K562 (cell line): ENCODE measurements at regions not wholly inside any gene's neighbourhood (a gene's known extent, or its start where the extent isn't known, plus 50 kb on each side); places are given as distances from the start of the nearest gene placed in this dataset.

ENCODE experiments used
- ATAC-seq: fragments of 200-7000 bp; cut with Tn5 transposase; 3 replicates; pipeline ENCODE4 v1.9.1; 2020; ENCODE audit warnings: moderate library complexity
- BruUV-seq: library from RNA; stranded (reverse); fragments of 400-500 nt; replicated peaks from 2 replicates; lab custom pipeline; 2021; lab: Mats Ljungman, UMichigan
- CTCF ChIA-PET: fragments of 300-600 bp; formaldehyde crosslinking; extraction: SDS; loops from one replicate; lab custom pipeline; 2021; ENCODE audit warnings: low intra/inter-chr PET ratio; lab: Yijun Ruan, JAX
- POLR2A ChIA-PET: fragments of 300-600, 350-650 bp; sonication (Branson Sonifier 250); formaldehyde crosslinking; extraction: SDS; loops from one replicate; lab custom pipeline; 2021; ENCODE audit warnings: antibody characterized with exemption, inconsistent platforms; lab: Yijun Ruan, JAX
- DNase-seq, 4 experiments: peaks; one replicate each; pipeline versions ENCODE4 v3.0.0 to v3.0.0-alpha.2; 2011 to 2018; ENCODE audit warnings: low spot score in 3 of 4, mixed read lengths in 3 of 4; ENCODE audit errors: extremely low read depth in 1 of 4
- FAIRE-seq: peaks from 2 replicates; lab custom pipeline; 2011; peaks lifted over from hg19 to GRCh38; lab: Jason Lieb, UNC
- H2AFZ ChIP-seq: 2 replicates; pipeline ENCODE4 v1.6.0; 2011; ENCODE audit warnings: low read depth, low read length, control low read depth, inconsistent platforms
- H3K27ac ChIP-seq: fragments of 200-600 bp; 3 replicates; pipeline ENCODE4 v1.8.0; 2011; ENCODE audit warnings: low read depth, mild to moderate bottlenecking, control low read depth, inconsistent platforms, low read length, moderate library complexity, mixed read lengths; ENCODE audit errors: extremely low read depth
- H3K27me3 ChIP-seq, 2 experiments: fragments of 300-600 bp in 1 of 2; 2 replicates in 1 of 2; 3 replicates in 1 of 2; pipeline versions ENCODE4 v1.6.0 to v1.8.0; 2011; ENCODE audit warnings: inconsistent platforms in 2 of 2, low read length in 2 of 2, mild to moderate bottlenecking in 1 of 2, mixed read lengths in 1 of 2, moderate library complexity in 1 of 2; ENCODE audit not compliant: control insufficient read depth in 2 of 2, insufficient read depth in 2 of 2
- H3K36me3 ChIP-seq: fragments of 300-600 bp; 3 replicates; pipeline ENCODE4 v1.8.0; 2011; ENCODE audit warnings: mild to moderate bottlenecking, low read length, inconsistent platforms; ENCODE audit not compliant: control insufficient read depth, insufficient read depth
- H3K4me1 ChIP-seq, 2 experiments: fragments of 200-600 bp in 1 of 2; replicated peaks in 1 of 2; 2 replicates in 1 of 2; 3 replicates in 1 of 2; pipeline versions ENCODE4 v1.5.1 to v1.8.0; 2011; ENCODE audit warnings: inconsistent platforms in 2 of 2, low read length in 2 of 2, mild to moderate bottlenecking in 1 of 2, mixed read lengths in 1 of 2, moderate library complexity in 1 of 2; ENCODE audit not compliant: control insufficient read depth in 2 of 2, insufficient read depth in 2 of 2
- H3K4me2 ChIP-seq: 2 replicates; pipeline ENCODE4 v1.6.1; 2011; ENCODE audit warnings: low read length, control low read depth, inconsistent platforms, mixed read lengths; ENCODE audit not compliant: insufficient read depth
- H3K4me3 ChIP-seq: fragments of 200-600 bp; sonication (generic), shearing (Covaris generic); 2 replicates; pipeline ENCODE4 v1.5.1; 2016; ENCODE audit warnings: control low read depth, inconsistent platforms
- H3K79me2 ChIP-seq: fragments of 200-600 bp; 3 replicates; pipeline ENCODE4 v1.8.0; 2011; ENCODE audit warnings: low read length, inconsistent platforms; ENCODE audit not compliant: control insufficient read depth, insufficient read depth
- H3K9ac ChIP-seq, 2 experiments: 2 replicates each; pipeline versions ENCODE4 v1.6.0 to v1.6.1; 2011; ENCODE audit warnings: low read depth in 2 of 2, low read length in 2 of 2, control low read depth in 1 of 2, inconsistent platforms in 1 of 2, mild to moderate bottlenecking in 1 of 2, mixed read lengths in 1 of 2; ENCODE audit not compliant: insufficient read depth in 1 of 2
- H3K9me1 ChIP-seq: one replicate; pipeline ENCODE4 v1.6.0; 2011; ENCODE audit warnings: inconsistent platforms, mild to moderate bottlenecking, low read length, moderate library complexity; ENCODE audit not compliant: control insufficient read depth, insufficient read depth
- H3K9me3 ChIP-seq: replicated peaks from 2 replicates; pipeline ENCODE4 v1.5.1; 2011; ENCODE audit warnings: low read depth, low read length, inconsistent platforms; ENCODE audit not compliant: control insufficient read depth, insufficient read depth
- H4K20me1 ChIP-seq: replicated peaks from 2 replicates; pipeline ENCODE4 v1.6.1; 2011; ENCODE audit warnings: low read length, inconsistent platforms, mixed read lengths; ENCODE audit not compliant: control insufficient read depth, insufficient read depth
- CBX2 ChIP-seq: fragments of 200-600 bp; sonication (generic); IDR thresholded peaks from one replicate; pipeline ENCODE4 v1.6.1; 2012; ENCODE audit warnings: mild to moderate bottlenecking, low read length, inconsistent platforms; ENCODE audit not compliant: insufficient read depth, poor library complexity, severe bottlenecking
- CEBPG ChIP-seq, 3 experiments: fragments of 200-800 bp in 1 of 3; sonication (Bioruptor generic) in 1 of 3; sonication (generic) in 1 of 3; formaldehyde crosslinking in 1 of 3; IDR thresholded peaks in 2 of 3; conservative IDR thresholded peaks in 1 of 3; 2 replicates each; pipeline versions ENCODE4 v1.6.1 to v1.8.0; 2016 to 2022; ENCODE audit warnings: missing compliant biosample characterization in 2 of 3, missing genetic modification characterization in 2 of 3, mild to moderate bottlenecking in 1 of 3, missing genetic modification reagents in 1 of 3
- FOSL1 ChIP-seq: fragments of 200-800 bp; sonication (Bioruptor generic); conservative IDR thresholded peaks from 2 replicates; pipeline ENCODE4 v1.6.1; 2016; ENCODE audit warnings: missing genetic modification characterization, missing compliant biosample characterization
- GTF2F1 ChIP-seq: IDR thresholded peaks from 2 replicates; pipeline ENCODE4 v1.6.1; 2011; ENCODE audit warnings: low read depth, low read length, improper control_type of control experiment
- HDAC3 ChIP-seq: fragments of 450-650 bp; IDR thresholded peaks from 2 replicates; pipeline ENCODE4 v1.6.1; 2018; ENCODE audit warnings: borderline replicate concordance, mild to moderate bottlenecking, moderate library complexity; ENCODE audit not compliant: partially characterized antibody
- MYC ChIP-seq, 2 experiments: fragments of 250-450 bp in 1 of 2; sonication (Bioruptor Pico) in 1 of 2; IDR thresholded peaks; 2 replicates each; pipeline versions ENCODE4 v1.5.1 to v1.6.1; 2012 to 2021; ENCODE audit warnings: low read depth in 2 of 2, borderline replicate concordance in 1 of 2, improper control_type of control experiment in 1 of 2, low read length in 1 of 2, mild to moderate bottlenecking in 1 of 2, moderate library complexity in 1 of 2
- PTBP1 ChIP-seq: fragments of 200-400 bp; formaldehyde crosslinking; IDR thresholded peaks from 2 replicates; pipeline ENCODE4 v1.6.1; 2017; ENCODE audit warnings: low read depth, low read length
- ZNF445 ChIP-seq: fragments of 250-450 bp; sonication (Bioruptor Pico); IDR thresholded peaks from 2 replicates; pipeline ENCODE4 v1.4.0; 2020; ENCODE audit warnings: low read depth, mild to moderate bottlenecking, moderate library complexity
- WGBS: fragments of 100-300 bp; shearing (Covaris generic); methylation state at CpG from one replicate; pipeline ENCODE4 v1.1.6; 2016; ENCODE audit warnings: low coverage, mixed read lengths; ENCODE audit not compliant: insufficient coverage; ENCODE audit errors: missing lambda C conversion rate; 5-methylcytosine and 5-hydroxymethylcytosine counted together
- in situ Hi-C: fragments of 300-500 bp; cut with MboI; formaldehyde crosslinking; loops from 4 replicates; pipeline ENCODE4 v1.15.0; 2018; ENCODE audit warnings: inconsistent platforms, mixed read lengths
- intact Hi-C: fragments of 100-400 bp; cut with micrococcal nuclease; formaldehyde crosslinking; loops from 2 replicates; pipeline ENCODE4 v1.14.2; 2022
- TF ChIP-seq, protein P1 (sequence below): sonication (generic); formaldehyde crosslinking; IDR thresholded peaks from 2 replicates; pipeline ENCODE4 v1.8.0; 2022; ENCODE audit warnings: mild to moderate bottlenecking, missing genetic modification reagents

DNA sequence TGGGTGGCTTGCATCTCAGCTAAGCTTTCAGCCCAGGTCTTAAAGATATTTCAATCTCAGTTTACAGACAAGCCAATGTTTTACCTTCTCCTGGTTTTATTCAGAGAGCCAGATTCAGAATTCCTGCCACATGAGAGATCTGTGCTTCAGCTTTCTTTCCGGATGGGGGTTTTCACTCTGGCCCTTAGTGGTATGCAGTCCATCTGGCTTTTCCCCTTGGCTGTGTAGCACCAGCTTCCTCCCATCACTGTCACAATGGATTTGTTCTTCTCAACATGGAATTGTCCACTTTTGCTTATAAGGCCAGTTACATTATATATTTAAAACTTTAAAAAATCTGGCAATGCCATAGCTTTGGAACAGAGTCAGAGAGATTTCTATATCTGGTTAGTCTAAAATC is 303.9 kb downstream of the ETS1 start:
- no peak overlapping the region for H2AFZ ChIP-seq
- H3K27me3 ChIP-seq, result no peaks in the 10 kb centered on the region
- no peak overlapping the region for H3K4me3 ChIP-seq
- ChIA-PET POLR2A (interaction anchor here (0.6 kb wide), 1 partner anchor 806 kb away, joined by 3 read pairs; no protein-coding TSS in a partner anchor), CTCF (no interaction called here)
- TF ChIP-seq HDAC3 (no peak), CEBPG (CRISPR knock-in tag; IDR thresholded peaks at IDR 0.05) (no peak), CEBPG (tag; conservative IDR thresholded peaks at IDR 0.05 in 1 of 2, IDR thresholded peaks at IDR 0.05 in 1 of 2) (no peak), FOSL1 (no peak), MYC (IDR thresholded peaks at IDR 0.05; ENCODE audit: low read depth, low read length) (no peak), MYC (CRISPR knock-in tag; IDR thresholded peaks at IDR 0.05; ENCODE audit: borderline replicate concordance, low read depth) (no peak), GTF2F1 (no peak), CBX2 (no peak), ZNF445 (no peak), PTBP1 (no peak)
- TF ChIP-seq, protein P1, sequence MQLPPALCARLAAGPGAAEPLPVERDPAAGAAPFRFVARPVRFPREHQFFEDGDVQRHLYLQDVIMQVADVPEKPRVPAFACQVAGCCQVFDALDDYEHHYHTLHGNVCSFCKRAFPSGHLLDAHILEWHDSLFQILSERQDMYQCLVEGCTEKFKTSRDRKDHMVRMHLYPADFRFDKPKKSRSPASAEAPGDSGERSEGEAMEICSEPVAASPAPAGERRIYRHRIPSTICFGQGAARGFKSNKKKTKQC, result no peak
- H3K9me3 ChIP-seq, result no peaks in the 10 kb centered on the region
- no TSS peak for BruUV-seq
- no peaks in the 10 kb centered on the region for H4K20me1 ChIP-seq
- H3K27ac ChIP-seq, result no peak overlapping the region
- no peaks in the 10 kb centered on the region for H3K4me1 ChIP-seq
- H3K9ac ChIP-seq, result no peak overlapping the region
- no peak overlapping the region for H3K4me2 ChIP-seq
- no peak for DNase-seq
- in situ Hi-C loops, result loop anchor here (10.0 kb wide), 1 partner anchor 351 kb away; no protein-coding TSS in a partner anchor
- H3K79me2 ChIP-seq, result no peaks in the 10 kb centered on the region
- no peak for ATAC-seq
- FAIRE-seq, result no peak
- H3K36me3 ChIP-seq, result no peaks in the 10 kb centered on the region
- 0% methylated on average over 1 of the region's 1 CpG for WGBS
- H3K9me1 ChIP-seq, result no peaks in the 10 kb centered on the region
- intact Hi-C loops, result no loop called here
